NCI-H1417 (cell line): ENCODE measurements at regions not wholly inside any gene's neighbourhood (a gene's known extent, or its start where the extent isn't known, plus 50 kb on each side); places are given as distances from the start of the nearest gene placed in this dataset.
A peak's percentile ranks its signal among the peaks of the same experiment; 100 is the strongest.
"Not testable (repeated sequence)": the region's sequence is repeated elsewhere in the genome, so short reads cannot be mapped to it uniquely, and the experiment has no call there.

ENCODE experiments used
- DNase-seq, 3 experiments: peaks; one replicate each; lab custom pipeline; 2025; lab: John Stamatoyannopoulos, UW

- no peak for DNase-seq
Observed at GRCh38 chr4:174009686-174010451, 273.6 kb downstream of the FBXO8 start.

GRCh38 chr4:174005422-174005821, 278.0 kb downstream of the FBXO8 start:
- DNase-seq, result no peak

GRCh38 chr4:173998471-173999144, 284.9 kb downstream of the FBXO8 start:
- no peak for DNase-seq

GRCh38 chr4:173995779-173996178, 287.7 kb downstream of the FBXO8 start:
- not testable (repeated sequence) for DNase-seq

DNA sequence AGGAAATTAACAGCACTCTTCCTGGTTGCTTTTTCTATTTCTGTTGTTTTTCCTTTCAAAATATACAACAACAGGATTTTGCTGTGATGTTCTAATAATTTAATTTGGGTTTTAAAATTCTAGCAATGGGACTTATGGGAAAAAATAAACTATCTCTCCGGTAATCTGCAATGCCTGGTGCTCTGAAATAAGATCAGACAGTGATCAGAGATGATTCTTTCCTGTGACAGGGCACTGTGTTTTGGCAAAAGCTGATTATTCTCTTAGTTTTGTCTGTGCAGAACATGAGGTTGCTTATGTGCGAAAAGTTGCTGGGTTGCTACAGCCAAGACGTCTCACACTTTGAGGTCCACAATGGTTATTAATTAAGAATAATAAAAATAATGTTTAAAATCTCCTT, 291.7 kb downstream of the FBXO8 start:
- no peak for DNase-seq

- no peak for DNase-seq
Observed at GRCh38 chr4:173991316-173991715, 292.2 kb downstream of the FBXO8 start.

GRCh38 chr4:173990869-173991210, 292.6 kb downstream of the FBXO8 start:
- no peak for DNase-seq

DNA sequence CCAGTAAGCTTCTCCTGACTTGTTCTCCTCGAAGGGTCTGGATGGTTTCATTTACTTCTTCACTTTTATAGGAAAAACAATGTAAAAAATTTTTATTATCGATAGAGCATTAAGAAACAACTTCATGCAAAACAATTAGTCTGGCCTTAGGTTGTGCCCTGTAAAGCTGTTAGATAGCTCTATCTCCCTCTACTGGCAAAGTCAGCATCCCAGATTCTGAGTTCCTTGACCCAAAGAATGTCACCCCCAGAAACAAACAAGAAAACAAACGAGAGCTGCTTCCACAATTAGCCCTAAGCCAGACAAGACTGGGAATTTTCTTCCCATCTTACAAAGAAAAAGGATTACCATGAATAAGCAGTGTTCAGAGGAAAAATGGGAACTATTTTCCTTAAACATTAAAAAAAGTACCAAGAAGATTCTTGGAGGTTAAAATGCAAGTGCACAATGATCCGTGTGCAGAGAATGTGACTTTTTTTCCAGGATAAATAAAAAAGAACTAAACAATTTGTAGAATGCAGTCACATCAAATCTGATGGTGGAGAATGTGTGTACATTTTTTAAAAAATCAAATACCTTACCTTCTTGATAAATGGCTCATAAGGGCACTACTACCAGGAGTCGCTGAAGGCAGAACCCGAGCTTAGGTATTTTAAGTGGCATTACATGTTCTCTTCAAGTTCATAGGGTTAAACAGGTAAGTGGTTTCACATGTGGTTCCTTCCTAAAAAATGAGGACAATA, 293.2 kb downstream of the FBXO8 start:
- peak in 2 of 3 experiments; percentile 11 to 72 for DNase-seq

DNA sequence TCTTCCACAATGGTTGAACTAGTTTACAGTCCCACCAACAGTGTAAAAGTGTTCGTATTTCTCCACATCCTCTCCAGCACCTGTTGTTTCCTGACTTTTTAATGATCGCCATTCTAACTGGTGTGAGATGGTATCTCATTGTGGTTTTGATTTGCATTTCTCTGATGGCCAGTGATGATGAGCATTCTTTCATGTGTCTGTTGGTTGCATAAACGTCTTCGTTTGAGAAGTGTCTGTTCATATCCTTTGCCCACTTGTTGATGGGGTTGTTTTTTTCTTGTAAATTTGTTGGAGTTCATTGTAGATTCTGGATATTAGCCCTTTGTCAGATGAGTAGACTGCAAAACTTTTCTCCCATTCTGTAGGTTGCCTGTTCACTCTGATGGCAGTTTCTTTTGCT, 319.9 kb downstream of the FBXO8 start:
- DNase-seq, result not testable (repeated sequence)

DNA sequence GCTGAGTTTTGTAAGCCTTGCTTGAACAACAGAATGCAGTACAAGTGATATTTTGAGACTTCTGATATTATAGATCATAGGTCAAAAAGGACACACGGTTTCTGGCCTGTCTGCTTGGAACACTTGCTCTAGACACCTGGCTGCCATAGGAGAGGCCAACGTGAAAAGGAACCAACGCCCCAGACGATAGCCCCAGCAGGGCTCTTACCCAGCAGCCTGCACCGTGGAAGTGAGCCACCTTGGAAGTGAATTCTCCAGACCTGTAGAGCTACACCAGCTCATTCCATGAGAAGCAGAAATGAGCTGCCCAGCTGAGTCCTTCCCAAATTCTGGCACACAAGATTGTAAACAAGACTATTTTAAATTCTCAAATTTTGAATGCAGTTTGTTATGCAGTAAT, 323.1 kb downstream of the FBXO8 start:
- DNase-seq, result no peak

DNA sequence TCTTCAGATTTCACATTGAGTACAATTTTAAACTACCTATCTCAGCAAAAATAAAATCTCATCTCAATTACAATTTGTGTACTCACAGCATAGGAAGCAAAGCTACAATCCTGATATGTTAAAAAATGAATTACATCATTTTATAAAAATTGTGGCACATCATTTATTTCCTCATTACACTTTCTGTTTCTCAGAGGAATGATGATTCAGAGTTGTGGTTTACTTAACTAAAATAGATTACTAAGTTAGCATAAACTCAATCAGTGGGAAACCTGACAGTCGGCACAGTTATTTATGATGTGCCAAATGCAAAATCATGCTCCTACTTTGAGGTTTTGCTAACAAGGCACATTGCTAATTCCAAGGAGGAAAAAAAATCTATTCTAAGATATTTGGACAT, 325.0 kb downstream of the FBXO8 start:
- no peak for DNase-seq

- DNase-seq, result peak in 2 of 3 experiments; percentile 24 to 75
Observed at GRCh38 chr4:173943547-173943946, 339.9 kb downstream of the FBXO8 start.

- peak in 1 of 3 experiments; percentile 9 for DNase-seq
Observed at GRCh38 chr4:173940146-173940545, 343.3 kb downstream of the FBXO8 start.

- no peak for DNase-seq
Observed at GRCh38 chr4:173937631-173938270, 345.7 kb downstream of the FBXO8 start.

DNA sequence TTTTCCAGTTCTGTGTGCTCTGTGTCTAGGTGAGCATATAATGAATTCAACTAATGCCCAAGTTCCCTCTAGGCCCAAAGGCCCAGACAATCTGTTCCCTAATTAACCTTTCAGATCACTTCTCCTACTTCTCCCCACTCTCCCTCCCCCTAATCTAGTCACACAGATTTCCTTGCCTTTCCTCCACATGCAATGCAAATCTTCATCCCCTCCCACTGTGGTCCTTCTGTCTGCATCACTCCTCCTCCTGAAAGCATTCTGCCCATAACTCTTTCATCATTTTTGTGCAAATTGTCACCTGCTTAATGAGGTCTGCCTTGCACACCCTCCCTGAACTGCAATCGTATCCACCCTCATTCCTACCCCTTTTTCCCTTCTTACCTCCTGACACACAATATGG, 346.6 kb downstream of the FBXO8 start:
- peak in 1 of 3 experiments; percentile 14 for DNase-seq

DNA sequence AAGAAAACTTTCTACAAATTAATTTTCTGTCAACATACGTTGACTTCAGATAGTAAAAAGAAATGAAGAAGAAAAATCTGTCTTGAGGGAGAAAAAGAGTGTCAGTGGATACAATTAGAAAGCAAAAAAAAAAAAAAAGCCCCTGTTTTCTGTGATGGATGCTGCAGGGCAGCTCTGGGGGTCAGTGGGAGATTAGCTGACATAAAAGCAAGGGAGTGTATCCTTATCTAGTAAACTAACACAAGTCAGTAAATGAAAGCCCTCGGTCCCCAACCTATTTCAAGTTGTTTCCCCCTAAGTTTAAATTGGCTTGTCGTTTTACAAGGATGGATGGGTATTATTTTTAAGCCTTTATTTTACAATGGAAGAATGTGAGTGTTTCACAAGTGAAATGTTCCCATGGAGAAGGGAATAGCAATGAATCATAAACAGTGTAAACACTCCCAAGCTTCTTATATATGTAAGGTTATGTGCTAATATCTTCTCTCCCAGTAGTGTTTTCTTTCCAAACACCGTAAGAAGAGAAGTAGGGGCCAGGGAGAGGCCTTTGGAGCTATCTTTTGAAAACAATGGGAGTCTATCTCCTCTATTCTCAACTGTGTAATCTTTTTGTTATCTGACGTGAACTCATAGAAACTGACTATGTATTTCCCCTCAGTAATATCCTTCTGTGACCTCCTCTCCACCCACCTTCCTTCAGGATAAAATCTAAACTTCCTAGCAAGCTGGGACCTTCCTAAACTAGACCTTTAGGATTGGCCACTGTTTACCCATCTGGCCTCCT, 347.7 kb downstream of the FBXO8 start:
- no peak for DNase-seq

GRCh38 chr4:173934933-173935620, 348.4 kb downstream of the FBXO8 start:
- no peak for DNase-seq

- no peak for DNase-seq
Observed at GRCh38 chr4:173934201-173934600, 349.3 kb downstream of the FBXO8 start.

GRCh38 chr4:173932701-173933100, 350.8 kb downstream of the FBXO8 start:
- no peak for DNase-seq

DNA sequence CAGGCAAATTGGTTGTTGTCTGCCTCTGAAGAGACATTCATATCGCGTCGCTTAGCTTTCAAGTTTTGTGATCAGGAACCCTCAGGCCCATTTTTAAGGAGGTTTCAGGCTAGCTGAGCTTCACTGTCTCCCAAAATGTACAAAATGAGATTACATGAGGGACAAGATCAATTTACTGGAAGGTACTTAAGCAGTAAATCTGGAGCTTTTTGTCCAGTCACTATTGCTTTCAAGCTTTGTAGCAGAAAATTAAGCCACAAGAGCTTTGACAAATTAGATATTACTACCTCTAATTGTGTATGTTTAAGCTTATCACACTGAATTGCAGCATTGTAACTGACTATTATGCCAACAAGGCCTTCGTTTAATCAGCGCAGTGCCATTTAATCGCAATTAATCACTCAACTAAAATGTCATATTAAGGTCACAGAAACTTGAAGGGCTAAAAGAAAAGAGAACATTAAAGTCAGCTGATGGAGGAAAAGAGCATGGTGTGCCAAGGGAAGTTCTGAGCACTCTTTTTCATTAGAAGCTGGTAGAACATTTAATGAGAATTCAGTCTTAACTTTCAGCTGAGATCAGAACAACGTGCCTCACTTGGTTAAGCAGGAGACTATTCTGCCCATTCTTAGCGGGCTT, 353.0 kb downstream of the FBXO8 start:
- DNase-seq, result peak in 2 of 3 experiments; percentile 78 to 96
